HEK293 (cell line): ENCODE measurements at regions not wholly inside any gene's neighbourhood (a gene's known extent, or its start where the extent isn't known, plus 50 kb on each side); places are given as distances from the start of the nearest gene placed in this dataset.

Source experiments
- CTCF ChIA-PET: fragments of 350-600 bp; formaldehyde crosslinking; extraction: SDS; loops from one replicate; lab custom pipeline; 2021; ENCODE audit warnings: antibody characterized with exemption; lab: Yijun Ruan, JAX
- POLR2A ChIA-PET: fragments of 300-600 bp; formaldehyde crosslinking; extraction: SDS; loops from one replicate; lab custom pipeline; 2020; ENCODE audit warnings: antibody characterized with exemption, inconsistent platforms; lab: Yijun Ruan, JAX
- H3K27ac ChIP-seq: fragments of 200-500 bp; sonication (Bioruptor generic); 2 replicates; pipeline ENCODE4 v1.5.1; 2014; ENCODE audit warnings: low read depth, low read length, control low read depth, inconsistent platforms; ENCODE audit errors: extremely low read depth
- H3K36me3 ChIP-seq, 2 experiments: fragments of 200-500 bp in 1 of 2; sonication (Bioruptor generic) in 1 of 2; 1 replicate in 1 of 2; 2 replicates in 1 of 2; pipeline ENCODE4 v1.5.1; 2014 to 2017; ENCODE audit warnings: inconsistent platforms in 2 of 2, low read length in 2 of 2; ENCODE audit not compliant: control insufficient read depth in 2 of 2, insufficient read depth in 1 of 2
- H3K4me1 ChIP-seq: fragments of 200-500 bp; sonication (Bioruptor generic); 2 replicates; pipeline ENCODE4 v1.5.1; 2014; ENCODE audit warnings: mild to moderate bottlenecking, low read length, inconsistent platforms; ENCODE audit not compliant: control insufficient read depth, insufficient read depth
- H3K4me3 ChIP-seq: 2 replicates; pipeline ENCODE4 v1.5.1; 2011; ENCODE audit warnings: low read depth, mild to moderate bottlenecking, control low read depth, low read length, moderate library complexity
- H3K9me3 ChIP-seq: fragments of 200-500 bp; sonication (Bioruptor generic); 2 replicates; pipeline ENCODE4 v1.5.1; 2014; ENCODE audit warnings: low read depth, low read length, inconsistent platforms; ENCODE audit not compliant: control insufficient read depth, insufficient read depth
- GLI2 ChIP-seq: fragments of 450-650 bp; formaldehyde crosslinking; IDR thresholded peaks from 2 replicates; pipeline ENCODE4; 2017; ENCODE audit warnings: missing biosample characterization, missing genetic modification characterization, low read depth, borderline replicate concordance
- KLF16 ChIP-seq: fragments of 450-650 bp; formaldehyde crosslinking; IDR thresholded peaks from 2 replicates; pipeline ENCODE4 v1.5.1; 2017; ENCODE audit warnings: missing biosample characterization, missing genetic modification characterization
- PRDM6 ChIP-seq: fragments of 450-650 bp; formaldehyde crosslinking; IDR thresholded peaks from 2 replicates; pipeline ENCODE4 v1.5.1; 2017; ENCODE audit warnings: missing biosample characterization, missing genetic modification characterization
- SCRT1 ChIP-seq: fragments of 450-650 bp; formaldehyde crosslinking; IDR thresholded peaks from 2 replicates; pipeline ENCODE4 v1.5.1; 2016; ENCODE audit warnings: missing biosample characterization, missing genetic modification characterization, borderline replicate concordance
- SP3 ChIP-seq: fragments of 450-650 bp; formaldehyde crosslinking; IDR thresholded peaks from 2 replicates; pipeline ENCODE4 v1.5.1; 2016; ENCODE audit warnings: missing biosample characterization, missing genetic modification characterization
- ZEB2 ChIP-seq: fragments of 450-650 bp; formaldehyde crosslinking; IDR thresholded peaks from 2 replicates; pipeline ENCODE4 v1.5.1; 2016; ENCODE audit warnings: missing biosample characterization, missing genetic modification characterization
- ZNF26 ChIP-seq: fragments of 450-650 bp; formaldehyde crosslinking; IDR thresholded peaks from 2 replicates; pipeline ENCODE4 v1.5.1; 2016; ENCODE audit warnings: missing biosample characterization, missing genetic modification characterization
- ZNF391 ChIP-seq: fragments of 450-650 bp; formaldehyde crosslinking; IDR thresholded peaks from 2 replicates; pipeline ENCODE4 v1.5.1; 2016; ENCODE audit warnings: low read depth, missing biosample characterization, missing genetic modification characterization, borderline replicate concordance
- ZNF513 ChIP-seq: fragments of 450-650 bp; IDR thresholded peaks from 2 replicates; pipeline ENCODE4 v1.5.1; 2018; ENCODE audit warnings: missing biosample characterization, missing genetic modification characterization
- ZNF596 ChIP-seq: fragments of 450-650 bp; IDR thresholded peaks from 2 replicates; pipeline ENCODE4 v1.5.0; 2018; ENCODE audit warnings: missing biosample characterization, mild to moderate bottlenecking, missing genetic modification characterization, moderate library complexity
- ZNF654 ChIP-seq: fragments of 450-650 bp; formaldehyde crosslinking; IDR thresholded peaks from 2 replicates; pipeline ENCODE4 v1.5.1; 2016; ENCODE audit warnings: low read depth, missing biosample characterization, missing genetic modification characterization
- ZNF704 ChIP-seq: fragments of 450-650 bp; formaldehyde crosslinking; IDR thresholded peaks from 2 replicates; pipeline ENCODE4 v1.5.1; 2016; ENCODE audit warnings: missing biosample characterization, missing genetic modification characterization
- ZNF747 ChIP-seq: fragments of 450-650 bp; formaldehyde crosslinking; IDR thresholded peaks from 2 replicates; pipeline ENCODE4 v1.5.1; 2016; ENCODE audit warnings: missing biosample characterization, missing genetic modification characterization
- ZNF768 ChIP-seq: fragments of 450-650 bp; formaldehyde crosslinking; IDR thresholded peaks from 2 replicates; pipeline ENCODE4 v1.5.1; 2018; ENCODE audit warnings: missing biosample characterization, mild to moderate bottlenecking, missing genetic modification characterization
- ZSCAN18 ChIP-seq: fragments of 450-650 bp; formaldehyde crosslinking; IDR thresholded peaks from 2 replicates; pipeline ENCODE4 v1.5.1; 2016; ENCODE audit warnings: missing biosample characterization, missing genetic modification characterization
- ZSCAN4 ChIP-seq: fragments of 450-650 bp; formaldehyde crosslinking; IDR thresholded peaks from 2 replicates; pipeline ENCODE4 v1.5.1; 2017; ENCODE audit warnings: missing biosample characterization, missing genetic modification characterization

GRCh38 chr6:147060636-147061035 lies 143.6 kb upstream of the STXBP5 start (continued):
- TF ChIP-seq ZNF26 (tag by site-specific recombination) = no peak

GRCh38 chr6:147061252-147061651 lies 143.0 kb upstream of the STXBP5 start:
- no peaks in the 10 kb centered on the region for H3K4me1 ChIP-seq
- TF ChIP-seq ZNF391 (tag by site-specific recombination) (no peak), ZNF704 (tag by site-specific recombination) (no peak), ZSCAN4 (tag by site-specific recombination) (no peak), ZEB2 (tag by site-specific recombination) (no peak), ZNF596 (tag by site-specific recombination) (no peak), SCRT1 (tag by site-specific recombination) (no peak), ZNF768 (tag by site-specific recombination) (no peak), KLF16 (tag by site-specific recombination) (no peak), ZNF747 (tag by site-specific recombination) (no peak)
- POLR2A ChIA-PET = no interaction called here
- H3K4me3 ChIP-seq = no peak overlapping the region
- no peaks in the 10 kb centered on the region for H3K9me3 ChIP-seq
- CTCF ChIA-PET = no interaction called here
- H3K36me3 ChIP-seq = no peaks in the 10 kb centered on the region
- no peak overlapping the region for H3K27ac ChIP-seq

- no peaks in the 10 kb centered on the region for H3K9me3 ChIP-seq
- no peaks in the 10 kb centered on the region for H3K36me3 ChIP-seq
- H3K27ac ChIP-seq = no peak overlapping the region
- TF ChIP-seq SP3 (tag by site-specific recombination) (no peak), GLI2 (tag by site-specific recombination) (no peak), ZEB2 (tag by site-specific recombination) (no peak), PRDM6 (tag by site-specific recombination) (no peak), ZSCAN18 (no peak), ZNF654 (no peak), ZNF513 (tag by site-specific recombination) (no peak), ZNF768 (tag by site-specific recombination) (no peak)
- CTCF ChIA-PET = interaction anchor here (0.6 to 1.0 kb wide), 2 partner anchors 58 to 1382 kb away, joined by 3 read pairs; no protein-coding TSS in a partner anchor
- H3K4me3 ChIP-seq = no peak overlapping the region
- POLR2A ChIA-PET = no interaction called here
- no peaks in the 10 kb centered on the region for H3K4me1 ChIP-seq
Measured at GRCh38 chr6:147063469-147064031, 140.7 kb upstream of the STXBP5 start.
